HG03064 (cell line): ENCODE measurements at regions not wholly inside any gene's neighbourhood (a gene's known extent, or its start where the extent isn't known, plus 50 kb on each side); places are given as distances from the start of the nearest gene placed in this dataset.
"Not testable (repeated sequence)": the region's sequence is repeated elsewhere in the genome, so short reads cannot be mapped to it uniquely, and the experiment has no call there.

Experiments used
- ATAC-seq: cut with Tn5 transposase; IDR thresholded peaks from one replicate; pipeline ENCODE4 v1.9.1; 2021; ENCODE audit warnings: low read depth; ENCODE audit not compliant: unreplicated experiment

DNA sequence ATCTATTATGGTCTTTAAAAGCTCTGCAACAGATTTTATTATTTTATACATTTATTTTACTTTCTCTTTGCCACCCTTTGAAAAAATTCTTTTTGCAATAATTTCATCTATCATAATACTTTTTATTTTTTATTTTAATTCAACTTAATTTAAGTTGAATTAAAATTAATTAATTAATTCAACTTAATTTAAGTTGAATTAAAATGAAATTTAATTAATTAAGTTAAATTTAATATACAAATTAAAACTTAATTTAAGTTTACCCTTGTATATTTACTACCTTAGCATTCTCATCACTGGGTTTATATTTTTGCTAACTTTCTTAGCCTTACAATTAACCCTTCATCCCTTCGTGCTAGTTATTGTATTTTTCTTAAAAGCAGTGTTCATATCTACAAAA lies 301.4 kb downstream of the SLITRK5 start:
- no peak for ATAC-seq

DNA sequence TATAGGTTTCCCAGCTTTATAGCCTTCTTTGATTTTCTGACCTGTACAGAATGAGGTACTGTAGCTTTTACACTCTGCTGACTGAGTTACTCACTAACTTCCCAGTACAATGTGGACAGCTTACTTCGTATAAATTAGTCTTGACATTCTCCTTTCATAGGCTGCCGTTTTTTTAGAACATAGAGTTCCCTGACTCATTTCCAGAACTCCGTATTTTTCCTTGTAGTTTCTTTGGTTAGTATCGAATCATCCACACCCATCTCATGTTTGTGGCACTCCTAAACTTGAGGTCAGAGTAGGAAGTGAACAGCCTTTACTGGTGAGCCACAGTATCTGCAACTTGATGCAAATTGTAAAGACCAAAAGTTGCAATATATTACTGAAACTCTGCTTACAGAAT lies 303.9 kb downstream of the SLITRK5 start:
- no peak for ATAC-seq

- not testable (repeated sequence) for ATAC-seq
Observed at GRCh38 chr13:87976650-87977049, 305.5 kb downstream of the SLITRK5 start.

GRCh38 chr13:87981416-87981815 lies 310.2 kb downstream of the SLITRK5 start:
- ATAC-seq = no peak

DNA sequence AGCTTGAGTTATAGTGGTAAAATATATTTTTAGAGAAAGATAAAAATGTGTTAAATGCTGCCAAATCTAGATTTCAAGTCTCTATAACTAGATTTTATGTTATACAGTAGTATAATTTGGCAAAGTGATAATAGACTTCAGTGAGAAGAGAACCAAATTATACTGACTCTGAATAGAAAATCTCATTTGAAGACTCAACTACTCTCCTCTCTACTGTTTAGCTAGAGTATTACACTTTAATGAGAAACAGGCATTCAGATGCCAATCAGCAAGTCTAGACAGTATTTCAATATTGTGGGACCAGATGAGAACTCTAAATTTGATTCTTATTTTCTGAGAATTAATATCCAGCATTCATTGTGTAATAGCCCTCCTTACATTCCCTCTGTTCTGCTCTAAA lies 311.2 kb downstream of the SLITRK5 start:
- ATAC-seq = no peak

- ATAC-seq = no peak
Observed at GRCh38 chr13:87986639-87987250, 315.6 kb downstream of the SLITRK5 start.

DNA sequence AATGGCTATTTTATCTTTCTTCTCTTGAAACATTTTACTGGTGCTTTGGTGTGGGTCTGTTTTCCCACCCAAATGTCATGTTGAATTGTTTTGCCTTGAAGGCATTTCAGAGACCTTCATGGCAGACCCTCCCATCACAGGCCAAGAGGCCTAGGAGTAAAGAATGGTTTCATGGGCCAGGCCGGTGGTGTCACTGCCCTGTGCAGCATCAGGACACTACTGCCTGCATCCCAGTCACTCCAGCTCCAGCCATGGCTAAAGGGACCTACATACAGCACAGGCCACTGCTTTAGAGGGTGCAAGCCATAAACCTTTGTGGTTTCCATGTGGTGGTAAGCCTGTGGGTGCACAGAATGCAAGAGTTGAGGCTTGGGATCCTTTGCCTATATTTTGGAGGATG lies 326.9 kb downstream of the SLITRK5 start:
- no peak for ATAC-seq

- no peak for ATAC-seq
Observed at GRCh38 chr13:87999240-87999700, 328.1 kb downstream of the SLITRK5 start.

- no peak for ATAC-seq
Observed at GRCh38 chr13:87999788-88000187, 328.6 kb downstream of the SLITRK5 start.

- ATAC-seq = no peak
Observed at GRCh38 chr13:88000239-88000638, 329.1 kb downstream of the SLITRK5 start.

GRCh38 chr13:88000787-88001186 lies 329.6 kb downstream of the SLITRK5 start:
- no peak for ATAC-seq

- ATAC-seq = no peak
Observed at GRCh38 chr13:88005188-88005587, 334.0 kb downstream of the SLITRK5 start.

- ATAC-seq = no peak
Observed at GRCh38 chr13:88014527-88014926, 343.4 kb downstream of the SLITRK5 start.

GRCh38 chr13:88022431-88023208 lies 351.4 kb downstream of the SLITRK5 start:
- no peak for ATAC-seq

- no peak for ATAC-seq
Observed at GRCh38 chr13:88026241-88026640, 355.1 kb downstream of the SLITRK5 start.

DNA sequence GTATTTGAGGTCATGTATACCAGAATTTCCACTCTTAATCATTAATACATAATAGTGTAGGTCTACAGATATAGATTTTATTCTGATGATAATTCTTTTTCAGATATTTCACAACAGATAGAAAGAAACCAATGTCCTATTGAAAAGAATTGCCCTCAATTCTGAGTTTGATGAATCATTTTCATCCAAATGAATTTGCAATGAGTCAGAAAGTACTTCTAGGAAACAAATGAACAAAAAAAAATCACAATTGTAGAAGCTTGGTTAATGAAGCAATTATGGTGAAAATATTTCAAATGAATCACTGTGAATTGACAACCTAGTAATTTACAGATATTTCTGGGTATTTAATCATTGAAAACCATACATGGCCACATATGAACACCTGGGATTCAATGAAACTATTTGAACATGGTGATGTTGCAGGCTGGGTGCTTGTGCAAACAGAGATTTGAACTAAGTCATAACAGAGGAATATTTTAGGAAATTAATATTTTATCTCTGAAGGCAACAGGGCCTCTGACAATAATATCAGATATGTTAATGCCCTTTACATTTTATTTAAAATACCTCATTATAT lies 360.9 kb downstream of the SLITRK5 start:
- no peak for ATAC-seq

DNA sequence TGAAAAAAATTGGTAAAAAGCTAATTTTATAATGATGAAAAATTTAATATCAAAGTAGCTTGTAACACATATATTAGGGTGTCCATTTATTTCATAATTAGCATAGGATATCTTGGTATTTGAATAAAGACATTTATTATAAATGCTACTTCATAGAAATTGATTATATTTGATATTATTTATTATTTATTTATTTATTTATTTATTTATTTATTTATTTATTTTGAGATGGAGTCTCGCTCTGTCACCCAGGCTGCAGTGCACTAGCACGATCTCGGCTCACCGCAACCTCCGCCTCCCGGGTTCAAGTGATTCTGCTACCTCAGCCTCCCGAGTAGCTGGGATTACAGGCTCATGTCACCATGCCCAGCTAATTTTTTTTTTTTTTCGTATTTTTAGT lies 365.0 kb downstream of the SLITRK5 start:
- not testable (repeated sequence) for ATAC-seq

DNA sequence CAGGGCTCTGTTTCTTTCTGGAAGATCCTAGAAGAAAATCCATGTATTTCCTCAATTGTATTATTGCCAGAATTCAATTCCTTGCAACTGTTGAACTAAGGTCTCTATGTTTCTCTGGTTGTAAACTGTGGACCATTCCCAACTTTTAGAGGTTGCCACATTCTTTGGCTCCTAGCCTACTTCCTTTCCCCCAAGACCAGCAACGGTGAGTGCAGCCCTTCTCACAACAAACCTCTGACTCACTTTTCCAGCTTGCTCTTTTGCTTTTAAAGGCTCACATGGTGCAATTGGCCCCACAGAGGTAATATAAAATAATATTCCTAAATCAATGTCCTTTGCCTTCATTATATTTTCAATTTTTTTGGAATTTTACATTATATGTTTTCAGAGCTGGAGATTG lies 371.3 kb downstream of the SLITRK5 start:
- no peak for ATAC-seq

DNA sequence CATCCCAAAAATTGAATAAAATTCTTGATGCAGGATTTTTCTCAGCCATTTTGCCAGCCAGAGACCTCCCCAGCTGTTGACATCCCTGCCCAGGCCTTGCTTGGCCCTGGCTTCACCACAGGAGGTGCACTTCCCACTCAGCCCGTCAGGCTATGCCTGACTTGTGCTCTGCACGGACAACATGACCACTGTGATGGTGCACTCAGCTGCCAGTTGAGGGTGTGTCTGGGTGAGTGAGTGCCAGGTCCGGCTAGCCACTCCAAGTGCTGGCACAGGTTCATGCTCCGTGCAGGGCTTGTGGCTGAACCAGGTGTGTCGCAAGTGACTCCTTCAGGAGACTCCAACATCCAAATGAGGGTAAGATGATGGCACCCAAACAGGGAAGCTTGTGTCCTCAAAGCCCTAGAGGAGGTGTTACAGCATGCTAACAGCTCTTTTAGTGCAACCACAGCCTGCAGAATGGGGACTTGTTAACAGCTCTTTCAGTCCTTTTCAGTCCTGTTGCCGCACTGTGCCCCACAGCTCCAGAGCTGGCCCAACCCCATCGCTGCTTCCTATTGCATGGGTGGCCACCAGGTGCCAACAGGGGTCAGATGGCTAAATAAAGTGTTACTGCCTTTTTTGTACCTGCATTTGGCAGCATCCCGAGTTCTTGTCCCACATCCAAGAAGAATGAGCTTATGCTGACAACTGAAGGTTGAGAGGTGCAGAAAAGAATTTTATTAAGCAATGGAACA lies 380.7 kb downstream of the SLITRK5 start:
- no peak for ATAC-seq

DNA sequence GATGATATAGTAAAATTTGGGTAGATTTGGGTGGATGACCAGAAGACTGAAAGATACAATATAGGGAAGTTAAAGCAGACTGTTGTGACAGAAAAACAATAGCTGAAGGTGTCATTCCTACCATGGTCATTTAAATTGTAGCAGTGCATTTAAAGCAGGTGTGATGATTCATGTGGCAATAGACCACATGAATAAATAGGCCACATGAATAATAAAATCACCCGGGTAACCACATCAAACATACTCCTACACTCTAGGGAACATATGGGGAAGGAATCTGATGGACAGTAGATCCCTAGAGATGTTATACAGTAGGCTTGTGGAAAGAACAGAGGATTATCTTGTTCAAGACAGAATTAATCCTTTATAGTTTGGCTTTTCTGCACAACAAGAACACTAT lies 392.6 kb downstream of the SLITRK5 start:
- no peak for ATAC-seq

DNA sequence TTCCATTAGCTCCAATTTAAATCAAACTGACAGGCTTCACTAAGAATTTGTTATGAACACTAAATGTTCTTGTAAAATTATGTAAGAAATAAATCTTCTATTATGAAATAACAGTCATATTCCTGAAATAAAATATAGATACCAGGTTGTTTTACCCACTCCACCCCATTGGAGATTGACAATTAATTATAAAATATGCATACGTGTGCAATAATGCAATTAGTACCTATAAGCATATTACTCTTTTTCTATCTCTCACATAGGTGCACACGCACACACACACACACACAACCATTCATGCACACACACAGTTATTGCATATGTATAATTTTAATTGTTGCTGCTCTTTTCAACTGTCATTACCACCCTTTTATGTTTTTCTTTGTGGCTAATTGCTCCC lies 395.7 kb downstream of the SLITRK5 start:
- ATAC-seq = no peak
